Hepatocyte (in vitro differentiated cells): ENCODE measurements at regions not wholly inside any gene's neighbourhood (a gene's known extent, or its start where the extent isn't known, plus 50 kb on each side); places are given as distances from the start of the nearest gene placed in this dataset.

ENCODE experiments used
- DNase-seq: peaks from one replicate; pipeline ENCODE4 v3.0.0-alpha.2; 2016; ENCODE audit warnings: low spot score
- H2AFZ ChIP-seq: fragments of 200-600 bp; sonication (generic); 2 replicates; pipeline ENCODE4 v1.6.0; 2016; ENCODE audit warnings: antibody characterized with exemption, mild to moderate bottlenecking
- H3K27ac ChIP-seq: fragments of 200-600 bp; sonication (generic); 2 replicates; pipeline ENCODE4 v1.5.1; 2016; ENCODE audit warnings: mild to moderate bottlenecking
- H3K27me3 ChIP-seq: fragments of 200-600 bp; sonication (generic); 2 replicates; pipeline ENCODE4 v1.6.1; 2016
- H3K36me3 ChIP-seq: fragments of 200-600 bp; sonication (generic); replicated peaks from 2 replicates; pipeline ENCODE4 v1.5.1; 2016; ENCODE audit warnings: low read depth; ENCODE audit not compliant: insufficient read depth
- H3K4me1 ChIP-seq: fragments of 200-600 bp; sonication (generic); 2 replicates; pipeline ENCODE4 v1.5.1; 2016; ENCODE audit warnings: mild to moderate bottlenecking, moderate library complexity; ENCODE audit not compliant: insufficient read depth
- H3K4me2 ChIP-seq: fragments of 200-600 bp; sonication (generic); 2 replicates; pipeline ENCODE4 v1.6.0; 2016
- H3K4me3 ChIP-seq: fragments of 200-600 bp; sonication (generic); 2 replicates; pipeline ENCODE4 v1.5.1; 2016; ENCODE audit warnings: mild to moderate bottlenecking
- H3K79me2 ChIP-seq: fragments of 200-600 bp; sonication (generic); 2 replicates; pipeline ENCODE4 v1.6.0; 2017; ENCODE audit warnings: mild to moderate bottlenecking
- H3K9me2 ChIP-seq: fragments of 200-600 bp; sonication (generic); replicated peaks from 2 replicates; pipeline ENCODE4 v1.6.0; 2017; ENCODE audit warnings: mild to moderate bottlenecking; ENCODE audit not compliant: insufficient read depth
- H3K9me3 ChIP-seq: fragments of 200-600 bp; sonication (generic); 2 replicates; pipeline ENCODE4 v1.5.1; 2016; ENCODE audit warnings: low read depth, mild to moderate bottlenecking
- H4K20me1 ChIP-seq: fragments of 200-600 bp; sonication (generic); 2 replicates; pipeline ENCODE4 v1.6.0; 2016; ENCODE audit warnings: mild to moderate bottlenecking; ENCODE audit not compliant: insufficient read depth, poor library complexity, severe bottlenecking
- EZH2 ChIP-seq: fragments of 200-600 bp; sonication (generic); IDR thresholded peaks from 2 replicates; pipeline ENCODE4 v1.6.1; 2016; ENCODE audit warnings: antibody characterized with exemption, mild to moderate bottlenecking, borderline replicate concordance
- EZH2phosphoT487 ChIP-seq: fragments of 200-600 bp; sonication (generic); IDR thresholded peaks from one replicate; pipeline ENCODE4 v1.6.1; 2018; ENCODE audit warnings: antibody characterized with exemption, mild to moderate bottlenecking, low read depth, moderate library complexity; ENCODE audit not compliant: unreplicated experiment, severe bottlenecking
- WGBS: methylation state at CpG from one replicate; pipeline ENCODE4 v1.1.6; 2016; ENCODE audit warnings: low lambda C conversion rate; ENCODE audit errors: missing lambda C conversion rate; 5-methylcytosine and 5-hydroxymethylcytosine counted together
- TF ChIP-seq, protein P1 (sequence below): fragments of 200-600 bp; sonication (generic); IDR thresholded peaks from 2 replicates; pipeline ENCODE4 v1.5.1; 2016; ENCODE audit warnings: antibody characterized with exemption, mild to moderate bottlenecking; ENCODE audit not compliant: poor library complexity

DNA sequence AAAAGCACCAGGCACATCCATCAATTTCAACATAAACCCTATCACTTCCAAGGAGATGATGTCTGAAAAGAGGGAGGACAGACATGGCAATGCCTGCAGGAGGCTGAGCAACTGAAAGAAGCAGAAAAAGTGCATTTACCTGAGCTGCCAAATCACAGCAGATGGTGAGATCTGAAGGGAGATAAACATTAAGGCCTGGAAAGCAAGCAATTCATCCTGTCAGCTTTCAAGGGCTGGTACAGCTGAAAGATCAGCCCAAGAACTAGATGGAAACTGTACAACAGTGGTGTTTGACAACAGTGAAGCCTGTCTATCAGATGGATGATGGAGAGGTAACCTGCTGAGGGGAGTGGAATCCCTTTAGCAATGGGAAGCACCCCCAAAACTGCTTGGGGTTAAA, 433.2 kb upstream of the ZNF608 start:
- Histone ChIP-seq H3K4me3 (no peak overlapping the region), H3K4me2 (no peak overlapping the region), H3K9me2 (no peaks in the 10 kb centered on the region), H2AFZ (no peak overlapping the region), H3K27ac (no peak overlapping the region), H3K4me1 (no peaks in the 10 kb centered on the region), H3K9me3 (no peaks in the 10 kb centered on the region), H3K27me3 (no peaks in the 10 kb centered on the region), H3K36me3 (no peaks in the 10 kb centered on the region), H3K79me2 (no peaks in the 10 kb centered on the region), H4K20me1 (no peaks in the 10 kb centered on the region)
- no peak for DNase-seq
- TF ChIP-seq EZH2phosphoT487 (no peak), EZH2 (no peak)
- TF ChIP-seq, protein P1, sequence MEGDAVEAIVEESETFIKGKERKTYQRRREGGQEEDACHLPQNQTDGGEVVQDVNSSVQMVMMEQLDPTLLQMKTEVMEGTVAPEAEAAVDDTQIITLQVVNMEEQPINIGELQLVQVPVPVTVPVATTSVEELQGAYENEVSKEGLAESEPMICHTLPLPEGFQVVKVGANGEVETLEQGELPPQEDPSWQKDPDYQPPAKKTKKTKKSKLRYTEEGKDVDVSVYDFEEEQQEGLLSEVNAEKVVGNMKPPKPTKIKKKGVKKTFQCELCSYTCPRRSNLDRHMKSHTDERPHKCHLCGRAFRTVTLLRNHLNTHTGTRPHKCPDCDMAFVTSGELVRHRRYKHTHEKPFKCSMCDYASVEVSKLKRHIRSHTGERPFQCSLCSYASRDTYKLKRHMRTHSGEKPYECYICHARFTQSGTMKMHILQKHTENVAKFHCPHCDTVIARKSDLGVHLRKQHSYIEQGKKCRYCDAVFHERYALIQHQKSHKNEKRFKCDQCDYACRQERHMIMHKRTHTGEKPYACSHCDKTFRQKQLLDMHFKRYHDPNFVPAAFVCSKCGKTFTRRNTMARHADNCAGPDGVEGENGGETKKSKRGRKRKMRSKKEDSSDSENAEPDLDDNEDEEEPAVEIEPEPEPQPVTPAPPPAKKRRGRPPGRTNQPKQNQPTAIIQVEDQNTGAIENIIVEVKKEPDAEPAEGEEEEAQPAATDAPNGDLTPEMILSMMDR, result no peak

DNA sequence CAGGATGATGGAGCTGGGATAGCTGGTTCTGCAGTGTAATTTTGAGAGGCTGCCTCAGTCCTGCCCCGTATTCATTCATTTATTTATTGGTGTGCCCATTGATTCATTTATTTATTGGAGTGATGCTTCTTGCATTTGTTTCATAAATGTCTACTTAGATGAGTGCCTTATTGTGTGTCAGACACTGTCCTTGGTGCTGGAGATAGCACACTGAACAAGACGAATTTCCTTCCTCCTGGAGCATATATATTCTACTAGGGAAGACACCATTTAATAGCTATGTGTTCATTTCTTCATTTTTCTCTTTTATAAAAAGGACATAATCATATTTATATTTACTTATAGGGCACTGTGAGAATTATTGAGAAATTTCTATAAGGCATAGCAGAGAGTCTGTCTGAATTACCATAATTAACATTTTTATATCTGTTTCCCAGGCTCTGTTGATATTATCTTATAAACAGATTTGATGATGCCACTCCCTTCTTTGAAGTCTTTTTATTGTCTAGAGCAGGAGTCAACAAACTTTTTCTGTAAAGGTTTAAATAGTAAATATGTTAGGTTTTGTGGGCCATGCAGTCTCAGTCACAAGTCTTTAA, 433.9 kb upstream of the ZNF608 start:
- DNase-seq, result no peak
- Histone ChIP-seq H3K9me2 (no peaks in the 10 kb centered on the region), H4K20me1 (no peaks in the 10 kb centered on the region), H3K4me1 (no peaks in the 10 kb centered on the region), H3K36me3 (no peaks in the 10 kb centered on the region), H3K9me3 (no peaks in the 10 kb centered on the region), H3K79me2 (no peaks in the 10 kb centered on the region), H3K27me3 (no peaks in the 10 kb centered on the region), H3K27ac (no peak overlapping the region), H3K4me3 (no peak overlapping the region), H2AFZ (no peak overlapping the region), H3K4me2 (no peak overlapping the region)
- WGBS, result 65% methylated on average over 2 of the region's 2 CpGs
- TF ChIP-seq, protein P1, result no peak
- no peak for TF ChIP-seq EZH2
- TF ChIP-seq EZH2phosphoT487, result no peak

DNA sequence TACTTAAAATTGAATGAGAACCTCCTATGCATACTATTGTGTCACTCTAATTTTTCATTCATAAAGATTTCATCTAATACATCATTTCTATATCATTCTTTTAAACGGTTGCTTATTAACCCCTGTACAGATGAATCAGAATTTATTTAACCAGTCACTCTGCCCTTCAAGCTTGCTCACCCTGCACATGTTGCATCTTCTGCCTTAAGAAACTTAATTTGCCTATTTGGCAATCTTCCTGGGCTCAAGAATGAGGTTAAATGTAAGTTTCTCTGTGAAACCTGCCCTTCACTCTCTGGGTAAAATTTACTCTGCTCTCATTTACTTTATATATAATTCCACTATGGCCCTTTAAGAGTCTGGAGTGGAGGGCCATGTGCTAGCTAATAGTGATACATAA, 434.7 kb upstream of the ZNF608 start:
- Histone ChIP-seq H3K79me2 (no peaks in the 10 kb centered on the region), H3K27me3 (no peaks in the 10 kb centered on the region), H4K20me1 (no peaks in the 10 kb centered on the region), H3K9me2 (no peaks in the 10 kb centered on the region), H3K9me3 (no peaks in the 10 kb centered on the region), H2AFZ (no peak overlapping the region), H3K4me2 (no peak overlapping the region), H3K4me1 (no peaks in the 10 kb centered on the region), H3K27ac (no peak overlapping the region), H3K36me3 (no peaks in the 10 kb centered on the region), H3K4me3 (no peak overlapping the region)
- DNase-seq, result no peak
- WGBS, result 82% methylated on average over 1 of the region's 1 CpG
- TF ChIP-seq EZH2 (no peak), EZH2phosphoT487 (no peak)
- TF ChIP-seq, protein P1, result no peak

DNA sequence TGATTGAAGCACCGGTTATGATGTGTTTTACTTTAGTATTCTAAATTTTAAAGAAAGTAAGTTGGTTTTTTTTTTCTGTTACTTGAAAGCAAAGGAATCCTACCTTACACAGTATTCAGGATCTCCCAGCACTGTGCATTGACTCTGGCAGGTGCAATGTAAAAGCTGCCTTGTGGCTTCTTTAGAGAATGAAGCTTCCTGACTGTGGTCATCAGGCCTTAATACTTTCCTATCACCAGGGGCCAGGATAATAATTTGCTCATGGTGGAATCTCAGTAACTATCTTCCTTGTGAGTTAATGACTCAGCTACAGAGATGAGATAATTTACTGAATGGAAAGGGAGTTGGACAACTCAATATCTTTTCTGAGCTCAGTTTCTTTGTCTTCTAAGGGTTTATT, 435.5 kb upstream of the ZNF608 start:
- H4K20me1 ChIP-seq, result no peaks in the 10 kb centered on the region
- DNase-seq, result no peak
- H2AFZ ChIP-seq, result no peak overlapping the region
- TF ChIP-seq, protein P1, result no peak
- no peak for TF ChIP-seq EZH2
- no peak overlapping the region for H3K27ac ChIP-seq
- no peaks in the 10 kb centered on the region for H3K9me3 ChIP-seq
- no peaks in the 10 kb centered on the region for H3K9me2 ChIP-seq
- 97% methylated on average over 1 of the region's 1 CpG for WGBS
- H3K36me3 ChIP-seq, result no peaks in the 10 kb centered on the region
- no peak overlapping the region for H3K4me2 ChIP-seq
- H3K4me1 ChIP-seq, result no peaks in the 10 kb centered on the region
- no peaks in the 10 kb centered on the region for H3K27me3 ChIP-seq
- no peak overlapping the region for H3K4me3 ChIP-seq
- no peaks in the 10 kb centered on the region for H3K79me2 ChIP-seq
